Right lobe of liver (tissue), 4 donors: ENCODE measurements at regions not wholly inside any gene's neighbourhood (a gene's known extent, or its start where the extent isn't known, plus 50 kb on each side); places are given as distances from the start of the nearest gene placed in this dataset.

Source experiments
- CTCF ChIP-seq, 4 donors: fragments of 200-600 bp in 3 of 4; fragments of 450-650 bp in 1 of 4; IDR thresholded peaks; one replicate each; pipeline versions ENCODE4 v1.5.1 to v1.8.0; 2016 to 2022; ENCODE audit warnings: antibody characterized with exemption in 4 of 4, mild to moderate bottlenecking in 2 of 4
- POLR2A ChIP-seq: fragments of 450-650 bp; IDR thresholded peaks from one replicate; pipeline ENCODE4 v1.6.1; 2017; ENCODE audit warnings: antibody characterized with exemption, mild to moderate bottlenecking
- donor health status: DM: no; HTN: no; CAD: no.
- donor health status: DM: no; HTN: no; CAD: no.
- donor health status: DM: no; HTN: yes; CAD: no.

GRCh38 chr7:10075866-10076265, 897.8 kb upstream of the PHF14 start:
- TF ChIP-seq CTCF (IDR thresholded peaks at IDR 0.05) (no peak), POLR2A (no peak)
